ENCODE measurements at regions not wholly inside any gene's neighbourhood (a gene's known extent, or its start where the extent isn't known, plus 50 kb on each side); places are given as distances from the start of the nearest gene placed in this dataset.

GRCh38 chr5:174424219-174425053 is 299.9 kb upstream of the MSX2 start:
- TF ChIP-seq CTCF (IDR thresholded peaks at IDR 0.05; ENCODE audit: low read depth, low read length), result no peak
- DNase-seq (ENCODE audit: low read depth in 2 of 2), result no peak
- no peak overlapping the region for H3K4me3 ChIP-seq (replicated peaks in 1 of 2; ENCODE audit: low read depth in 2 of 2, low read length in 2 of 2)

GRCh38 chr5:174425271-174425963 is 299.0 kb upstream of the MSX2 start:
- DNase-seq (ENCODE audit: low read depth in 2 of 2), result no peak
- TF ChIP-seq CTCF (IDR thresholded peaks at IDR 0.05; ENCODE audit: low read depth, low read length), result no peak
- no peak overlapping the region for H3K4me3 ChIP-seq (replicated peaks in 1 of 2; ENCODE audit: low read depth in 2 of 2, low read length in 2 of 2)

- no peak for DNase-seq (ENCODE audit: low read depth in 2 of 2)
- no peak for TF ChIP-seq CTCF (IDR thresholded peaks at IDR 0.05; ENCODE audit: low read depth, low read length)
- no peak overlapping the region for H3K4me3 ChIP-seq (replicated peaks in 1 of 2; ENCODE audit: low read depth in 2 of 2, low read length in 2 of 2)
Observed at GRCh38 chr5:174425964-174426290, 298.5 kb upstream of the MSX2 start.

GRCh38 chr5:174426388-174426787 is 298.0 kb upstream of the MSX2 start:
- no peak for TF ChIP-seq CTCF (IDR thresholded peaks at IDR 0.05; ENCODE audit: low read depth, low read length)
- no peak for DNase-seq (ENCODE audit: low read depth in 2 of 2)
- H3K4me3 ChIP-seq (replicated peaks in 1 of 2; ENCODE audit: low read depth in 2 of 2, low read length in 2 of 2), result no peak overlapping the region

- no peak for TF ChIP-seq CTCF (IDR thresholded peaks at IDR 0.05; ENCODE audit: low read depth, low read length)
Observed at GRCh38 chr5:174426851-174427250, 297.5 kb upstream of the MSX2 start.

GRCh38 chr5:174427304-174427703 is 297.1 kb upstream of the MSX2 start:
- no peak for DNase-seq (ENCODE audit: low read depth in 2 of 2)
- no peak overlapping the region for H3K4me3 ChIP-seq (replicated peaks in 1 of 2; ENCODE audit: low read depth in 2 of 2, low read length in 2 of 2)
- TF ChIP-seq CTCF (IDR thresholded peaks at IDR 0.05; ENCODE audit: low read depth, low read length), result no peak

More at GRCh38 chr5:174426851-174427250, 297.5 kb upstream of the MSX2 start:
- no peak overlapping the region for H3K4me3 ChIP-seq (replicated peaks in 1 of 2; ENCODE audit: low read depth in 2 of 2, low read length in 2 of 2)
- DNase-seq (ENCODE audit: low read depth in 2 of 2), result no peak

Data from cardiac fibroblast (primary cell).